ENCODE measurements at regions not wholly inside any gene's neighbourhood (a gene's known extent, or its start where the extent isn't known, plus 50 kb on each side); places are given as distances from the start of the nearest gene placed in this dataset.
A peak's percentile ranks its signal among the peaks of the same experiment; 100 is the strongest.

- H3K9me3 ChIP-seq (ENCODE audit: control insufficient read depth, insufficient read depth, low read depth, low read length) = no peaks in the 10 kb centered on the region
- ChIA-PET POLR2A (no interaction called here), CTCF (interaction anchor here (0.6 kb wide), 1 partner anchor 340 kb away, joined by 4 read pairs; no protein-coding TSS in a partner anchor)
- intact Hi-C loops (cut with micrococcal nuclease; ENCODE audit: unreplicated experiment) (no loop called here), in situ Hi-C loops (cut with HindIII; ENCODE audit: low pct_unique_long_range_greater_than_20kb, low sequenced_read_pairs) (no loop called here)
- no peak for ATAC-seq
- no TSS peak for BruUV-seq (replicated peaks)
- no peaks in the 10 kb centered on the region for H3K27me3 ChIP-seq (ENCODE audit: control insufficient read depth, insufficient read depth, low read length)
- peaks cover 19% of the 10 kb centered on the region for H3K4me1 ChIP-seq (ENCODE audit: control insufficient read depth, insufficient read depth, low read length)
- no peak for TF ChIP-seq POLR2AphosphoS5 (IDR thresholded peaks at IDR 0.05; ENCODE audit: low read depth, low read length)
- no peak for DNase-seq (ENCODE audit: low read depth, low spot score)
- peak overlapping the region; percentile 80; the same call in 1 of the 2 replicates for H3K27ac ChIP-seq (ENCODE audit: low read length)
- no peak overlapping the region for H3K4me3 ChIP-seq (ENCODE audit: low read depth in 2 of 2, low read length in 2 of 2)
- no peaks in the 10 kb centered on the region for H3K36me3 ChIP-seq (ENCODE audit: control insufficient read depth, insufficient read depth, low read length)
Measured at GRCh38 chr1:234855851-234856250, 245.9 kb upstream of the IRF2BP2 start.

GRCh38 chr1:234854645-234855039 lies 244.7 kb upstream of the IRF2BP2 start:
- no peaks in the 10 kb centered on the region for H3K27me3 ChIP-seq (ENCODE audit: control insufficient read depth, insufficient read depth, low read length)
- CTCF ChIA-PET = no interaction called here
- POLR2A ChIA-PET = no interaction called here
- peak overlapping the region; percentile 80 for H3K27ac ChIP-seq (ENCODE audit: low read length)
- no peaks in the 10 kb centered on the region for H3K9me3 ChIP-seq (ENCODE audit: control insufficient read depth, insufficient read depth, low read depth, low read length)
- no peaks in the 10 kb centered on the region for H3K36me3 ChIP-seq (ENCODE audit: control insufficient read depth, insufficient read depth, low read length)
- peaks cover 19% of the 10 kb centered on the region for H3K4me1 ChIP-seq (ENCODE audit: control insufficient read depth, insufficient read depth, low read length)
- ATAC-seq (no peak), DNase-seq (ENCODE audit: low read depth, low spot score) (no peak)
- no TSS peak for BruUV-seq (replicated peaks)
- in situ Hi-C loops (cut with HindIII; ENCODE audit: low pct_unique_long_range_greater_than_20kb, low sequenced_read_pairs) = no loop called here
- intact Hi-C loops (cut with micrococcal nuclease; ENCODE audit: unreplicated experiment) = no loop called here
- no peak overlapping the region for H3K4me3 ChIP-seq (ENCODE audit: low read depth in 2 of 2, low read length in 2 of 2)
- TF ChIP-seq POLR2AphosphoS5 (IDR thresholded peaks at IDR 0.05; ENCODE audit: low read depth, low read length) = no peak
- no peak for TF ChIP-seq SIN3A (IDR thresholded peaks at IDR 0.05; ENCODE audit: borderline replicate concordance, insufficient read depth, low read depth, low read length)

- BruUV-seq (replicated peaks) = no TSS peak
- Histone ChIP-seq H3K4me1 (ENCODE audit: control insufficient read depth, insufficient read depth, low read length) (peaks cover 24% of the 10 kb centered on the region), H3K36me3 (ENCODE audit: control insufficient read depth, insufficient read depth, low read length) (no peaks in the 10 kb centered on the region), H3K27me3 (ENCODE audit: control insufficient read depth, insufficient read depth, low read length) (no peaks in the 10 kb centered on the region), H3K27ac (ENCODE audit: low read length) (peak overlapping the region; percentile 83), H3K9me3 (ENCODE audit: control insufficient read depth, insufficient read depth, low read depth, low read length) (no peaks in the 10 kb centered on the region), H3K4me3 (ENCODE audit: low read depth in 2 of 2, low read length in 2 of 2) (no peak overlapping the region)
- DNase-seq (ENCODE audit: low read depth, low spot score) (no peak), ATAC-seq (no peak)
- intact Hi-C loops (cut with micrococcal nuclease; ENCODE audit: unreplicated experiment) (no loop called here), in situ Hi-C loops (cut with HindIII; ENCODE audit: low pct_unique_long_range_greater_than_20kb, low sequenced_read_pairs) (no loop called here)
- TF ChIP-seq SIN3A (IDR thresholded peaks at IDR 0.05; ENCODE audit: borderline replicate concordance, insufficient read depth, low read depth, low read length) (no peak), REST (IDR thresholded peaks at IDR 0.05; ENCODE audit: insufficient read depth in 1 of 2, low read depth in 2 of 2, low read length in 1 of 2) (no peak), TCF7L2 (IDR thresholded peaks at IDR 0.05; ENCODE audit: low read depth, low read length) (no peak)
- ChIA-PET CTCF (no interaction called here), POLR2A (no interaction called here)
Measured at GRCh38 chr1:234853906-234854644, 244.1 kb upstream of the IRF2BP2 start.

Measured in Panc1 (cell line).